Bronchial epithelial cell (primary cell): ENCODE measurements at regions not wholly inside any gene's neighbourhood (a gene's known extent, or its start where the extent isn't known, plus 50 kb on each side); places are given as distances from the start of the nearest gene placed in this dataset.

Source experiments
- DNase-seq: peaks from one replicate; pipeline ENCODE4 v3.0.0-alpha.2; 2010; ENCODE audit warnings: low read depth
- FAIRE-seq: peaks from 2 replicates; lab custom pipeline; 2011; peaks lifted over from hg19 to GRCh38; lab: Jason Lieb, UNC
- H3K27me3 ChIP-seq: 2 replicates; pipeline ENCODE4 v1.5.1; 2011; ENCODE audit warnings: low read length; ENCODE audit not compliant: control insufficient read depth, insufficient read depth
- H3K36me3 ChIP-seq: 2 replicates; pipeline ENCODE4 v1.5.1; 2011; ENCODE audit warnings: low read length; ENCODE audit not compliant: control insufficient read depth, insufficient read depth
- H3K4me3 ChIP-seq: 2 replicates; pipeline ENCODE4 v1.5.1; 2011; ENCODE audit warnings: mild to moderate bottlenecking, low read depth, low read length, control low read depth
- CTCF ChIP-seq: IDR thresholded peaks from 2 replicates; pipeline ENCODE4 v1.5.1; 2011; ENCODE audit warnings: mild to moderate bottlenecking, moderate library complexity, low read length, control low read depth, inconsistent platforms; ENCODE audit not compliant: insufficient read depth, severe bottlenecking

GRCh38 chrX:5730556-5730955 lies 498.1 kb downstream of the NLGN4X start:
- no peak for FAIRE-seq
- Histone ChIP-seq H3K36me3 (no peaks in the 10 kb centered on the region), H3K27me3 (no peaks in the 10 kb centered on the region), H3K4me3 (no peak overlapping the region)
- TF ChIP-seq CTCF: no peak
- DNase-seq: no peak

- Histone ChIP-seq H3K4me3 (no peak overlapping the region), H3K27me3 (no peaks in the 10 kb centered on the region), H3K36me3 (no peaks in the 10 kb centered on the region)
- FAIRE-seq: no peak
- DNase-seq: no peak
- no peak for TF ChIP-seq CTCF
Measured at GRCh38 chrX:5726224-5726623, 502.4 kb downstream of the NLGN4X start.

GRCh38 chrX:5724123-5724522 lies 504.5 kb downstream of the NLGN4X start:
- no peaks in the 10 kb centered on the region for H3K36me3 ChIP-seq
- TF ChIP-seq CTCF: no peak
- no peak overlapping the region for H3K4me3 ChIP-seq
- FAIRE-seq: no peak
- DNase-seq: no peak
- no peaks in the 10 kb centered on the region for H3K27me3 ChIP-seq

GRCh38 chrX:5718651-5719050 lies 510.0 kb downstream of the NLGN4X start:
- Histone ChIP-seq H3K36me3 (no peaks in the 10 kb centered on the region), H3K4me3 (no peak overlapping the region), H3K27me3 (no peaks in the 10 kb centered on the region)
- no peak for DNase-seq
- no peak for FAIRE-seq
- no peak for TF ChIP-seq CTCF

GRCh38 chrX:5716666-5717065 lies 512.0 kb downstream of the NLGN4X start:
- H3K36me3 ChIP-seq: no peaks in the 10 kb centered on the region
- TF ChIP-seq CTCF: no peak
- no peak overlapping the region for H3K4me3 ChIP-seq
- H3K27me3 ChIP-seq: no peaks in the 10 kb centered on the region
- no peak for DNase-seq
- no peak for FAIRE-seq

- FAIRE-seq (no peak), DNase-seq (no peak)
- Histone ChIP-seq H3K36me3 (no peaks in the 10 kb centered on the region), H3K4me3 (no peak overlapping the region), H3K27me3 (no peaks in the 10 kb centered on the region)
- no peak for TF ChIP-seq CTCF
Measured at GRCh38 chrX:5708251-5708650, 520.4 kb downstream of the NLGN4X start.
